GM12872 (cell line): ENCODE measurements at regions not wholly inside any gene's neighbourhood (a gene's known extent, or its start where the extent isn't known, plus 50 kb on each side); places are given as distances from the start of the nearest gene placed in this dataset.

Source experiments
- CTCF ChIP-seq: IDR thresholded peaks from 3 replicates; pipeline ENCODE4 v1.5.1; 2011; ENCODE audit warnings: low read depth, mild to moderate bottlenecking, low read length, moderate library complexity; ENCODE audit not compliant: insufficient read depth

- TF ChIP-seq CTCF = no peak
These were observed 62.7 kb upstream of the BRINP3 start for GRCh38 chr1:190540366-190540765.

- no peak for TF ChIP-seq CTCF
These were observed 74.0 kb upstream of the BRINP3 start for GRCh38 chr1:190551638-190552037.

GRCh38 chr1:190560161-190560681, 82.6 kb upstream of the BRINP3 start:
- no peak for TF ChIP-seq CTCF

GRCh38 chr1:190563230-190563629, 85.6 kb upstream of the BRINP3 start:
- no peak for TF ChIP-seq CTCF

- no peak for TF ChIP-seq CTCF
These were observed 86.5 kb upstream of the BRINP3 start for GRCh38 chr1:190564117-190564516.

GRCh38 chr1:190578017-190578416, 100.4 kb upstream of the BRINP3 start:
- no peak for TF ChIP-seq CTCF

- TF ChIP-seq CTCF = no peak
These were observed 100.9 kb upstream of the BRINP3 start for GRCh38 chr1:190578526-190578925.
